RKO (cell line): ENCODE measurements at regions not wholly inside any gene's neighbourhood (a gene's known extent, or its start where the extent isn't known, plus 50 kb on each side); places are given as distances from the start of the nearest gene placed in this dataset.

Experiments used
- DNase-seq: peaks from one replicate; pipeline ENCODE4 v3.0.0-alpha.2; 2016; ENCODE audit warnings: low spot score

GRCh38 chr6:139577124-139577762, 202.8 kb upstream of the CITED2 start:
- no peak for DNase-seq

DNA sequence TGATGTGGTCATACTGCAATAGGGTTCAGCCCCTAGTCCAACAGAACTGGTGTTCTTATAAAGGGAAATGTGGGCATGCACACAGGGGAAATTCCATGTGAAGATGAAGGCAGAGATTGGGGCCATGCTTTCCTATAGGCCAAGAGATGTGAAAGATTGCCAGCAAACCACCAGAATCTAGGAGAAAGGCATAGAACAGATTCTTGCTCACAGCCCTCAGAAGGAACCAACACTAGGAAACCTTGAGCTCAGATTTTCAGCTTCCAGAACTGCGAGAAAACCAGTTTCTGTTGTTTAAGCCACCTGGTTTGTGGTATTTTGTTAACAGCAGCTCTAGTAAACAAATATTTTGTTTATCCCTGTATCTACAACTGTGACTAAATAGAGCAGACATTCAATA, 197.6 kb upstream of the CITED2 start:
- DNase-seq, result no peak

GRCh38 chr6:139570166-139570565, 195.7 kb upstream of the CITED2 start:
- no peak for DNase-seq

DNA sequence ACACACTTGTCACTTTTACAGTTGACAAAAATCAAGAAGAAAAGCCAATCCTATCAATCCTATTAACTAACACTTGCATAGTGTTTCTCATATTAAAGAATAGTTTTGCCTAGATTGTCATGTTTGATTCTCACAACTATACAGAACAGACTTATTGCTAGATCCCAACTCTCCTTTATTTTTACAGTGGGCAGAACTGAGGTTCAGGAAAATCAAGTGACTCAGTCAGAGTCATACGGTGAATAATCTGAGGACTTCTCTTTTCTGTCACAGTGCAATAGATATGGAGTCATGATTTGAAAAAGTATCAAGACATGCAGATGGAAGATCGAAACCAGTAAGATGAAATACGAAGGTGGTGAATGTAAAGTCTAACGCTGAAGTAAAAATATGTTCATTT, 195.1 kb upstream of the CITED2 start:
- DNase-seq, result peak; percentile 53

DNA sequence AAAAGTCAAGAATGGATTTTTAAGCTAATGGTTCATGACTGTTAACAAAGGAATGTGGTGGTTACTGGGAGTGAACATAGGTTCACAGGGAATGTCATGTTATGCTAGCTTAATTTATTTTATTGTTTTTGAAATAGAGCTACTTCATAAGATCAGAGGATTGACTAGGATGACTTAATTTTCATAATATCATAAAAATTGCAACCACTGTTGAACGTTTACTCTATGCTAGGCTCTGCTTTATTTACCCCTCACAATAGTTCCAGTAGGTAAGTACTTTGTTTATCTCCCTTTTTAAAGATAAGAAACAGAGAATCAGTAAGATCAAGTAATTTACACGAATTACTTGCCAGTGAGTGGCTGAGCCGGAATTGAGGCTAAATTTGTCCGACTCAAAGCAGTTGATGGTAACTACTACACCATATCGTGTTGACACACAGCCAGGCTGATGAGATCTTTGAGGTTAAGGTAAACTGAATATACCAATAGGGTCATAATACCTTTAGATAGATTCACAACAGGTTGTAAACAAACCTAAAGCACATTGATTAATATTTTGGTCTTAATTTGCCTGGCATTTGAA, 194.6 kb upstream of the CITED2 start:
- DNase-seq, result peak; percentile 30

- no peak for DNase-seq
These were observed 193.9 kb upstream of the CITED2 start for GRCh38 chr6:139568151-139568955.

DNA sequence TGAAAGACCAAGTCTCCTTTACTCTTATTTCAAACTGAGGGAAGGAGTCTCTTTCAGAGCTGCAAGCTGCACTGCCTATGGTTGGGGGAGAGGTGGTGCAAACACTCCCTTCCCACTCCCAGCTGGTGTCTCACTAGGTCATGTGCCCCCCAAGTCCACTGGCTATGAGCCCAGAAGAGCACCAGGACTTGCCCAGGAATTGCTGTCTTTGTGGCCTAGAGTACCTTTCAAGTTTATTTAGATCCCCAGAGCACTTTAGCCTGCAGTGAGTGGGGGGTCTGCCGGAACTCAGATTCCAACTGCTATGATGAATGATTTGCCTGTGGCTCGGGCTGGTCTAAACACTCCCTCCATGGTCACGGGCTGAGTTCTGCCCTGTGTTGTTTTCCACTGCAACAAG, 192.6 kb upstream of the CITED2 start:
- DNase-seq, result no peak

- DNase-seq, result no peak
These were observed 191.1 kb upstream of the CITED2 start for GRCh38 chr6:139565591-139565990.

GRCh38 chr6:139557547-139557946, 183.1 kb upstream of the CITED2 start:
- DNase-seq, result no peak

- DNase-seq, result no peak
These were observed 182.1 kb upstream of the CITED2 start for GRCh38 chr6:139556532-139556931.

GRCh38 chr6:139553916-139554315, 179.5 kb upstream of the CITED2 start:
- DNase-seq, result no peak

- DNase-seq, result no peak
These were observed 176.9 kb upstream of the CITED2 start for GRCh38 chr6:139551376-139551775.

DNA sequence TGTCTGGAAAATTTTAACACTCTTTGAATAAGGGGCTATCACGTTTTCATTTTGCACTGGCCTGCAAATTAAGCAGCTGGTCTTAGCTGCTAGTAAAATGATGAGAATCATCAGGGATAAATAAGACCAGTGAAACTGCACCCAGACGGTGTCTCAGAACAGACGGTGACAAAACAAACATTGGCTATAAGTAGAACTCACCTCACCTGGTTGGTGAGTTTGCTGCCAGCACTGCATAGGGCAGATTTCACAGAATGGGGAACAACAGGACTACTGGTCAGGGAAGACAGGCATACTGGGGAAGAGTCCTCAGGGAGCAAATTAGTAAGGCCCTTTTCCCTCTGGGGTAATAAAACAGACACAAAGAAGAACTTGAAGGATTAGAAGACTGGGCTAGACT, 175.9 kb upstream of the CITED2 start:
- no peak for DNase-seq

DNA sequence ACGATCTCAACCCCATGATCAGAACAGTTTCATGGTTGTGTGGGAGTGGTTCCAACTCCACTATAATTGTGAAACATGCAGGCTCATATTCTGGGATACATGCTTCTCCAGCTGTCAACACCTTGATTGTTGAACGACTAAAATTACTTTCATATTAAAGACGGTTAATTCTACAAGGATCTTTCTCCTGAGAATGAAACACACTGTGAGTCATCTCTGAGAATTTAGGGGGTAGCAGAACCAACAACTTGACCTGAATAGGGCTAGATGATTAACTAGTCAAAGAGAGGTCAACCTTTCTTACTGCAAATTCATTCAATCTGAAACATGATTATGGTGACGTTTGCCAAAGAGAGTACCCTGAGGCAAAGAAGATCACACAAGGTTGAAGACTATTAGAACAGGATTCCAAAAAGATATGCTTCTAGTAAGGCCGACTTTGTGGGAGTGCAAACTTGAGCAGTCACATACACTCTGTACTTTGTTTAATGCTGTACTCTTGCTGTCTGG, 175.2 kb upstream of the CITED2 start:
- no peak for DNase-seq

GRCh38 chr6:139547804-139548203, 173.4 kb upstream of the CITED2 start:
- no peak for DNase-seq

DNA sequence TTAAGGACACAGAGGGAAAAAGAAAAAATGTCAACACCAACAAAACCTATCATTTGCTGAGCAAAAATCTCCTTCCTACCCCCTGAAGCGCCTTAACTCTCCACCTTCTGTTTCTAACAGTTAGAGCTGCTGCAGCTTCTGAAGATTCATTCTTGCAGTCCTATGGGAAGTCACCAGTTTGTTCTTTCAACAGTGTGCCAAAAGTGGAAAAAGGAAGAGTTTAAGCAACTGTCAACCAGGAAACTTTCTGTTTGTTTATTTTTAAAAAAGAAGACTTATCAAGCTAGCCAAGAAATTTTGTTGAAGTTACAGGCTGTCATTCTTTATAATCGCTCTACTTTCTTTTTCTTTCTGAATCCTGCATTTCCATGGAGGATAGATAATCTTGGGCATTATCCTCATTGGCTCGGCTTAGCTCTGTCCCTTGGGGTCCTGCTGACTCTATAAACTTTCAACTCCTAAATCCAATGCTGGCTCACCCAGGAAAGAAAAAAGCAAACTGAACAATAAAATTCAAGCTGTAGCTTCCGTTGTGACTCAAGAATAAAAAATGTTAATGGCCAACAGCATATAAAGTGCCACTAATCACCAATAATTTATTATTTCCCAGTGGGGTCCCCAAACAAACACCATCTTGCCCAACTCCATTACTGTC, 172.8 kb upstream of the CITED2 start:
- DNase-seq, result no peak

GRCh38 chr6:139546106-139546472, 171.6 kb upstream of the CITED2 start:
- no peak for DNase-seq

DNA sequence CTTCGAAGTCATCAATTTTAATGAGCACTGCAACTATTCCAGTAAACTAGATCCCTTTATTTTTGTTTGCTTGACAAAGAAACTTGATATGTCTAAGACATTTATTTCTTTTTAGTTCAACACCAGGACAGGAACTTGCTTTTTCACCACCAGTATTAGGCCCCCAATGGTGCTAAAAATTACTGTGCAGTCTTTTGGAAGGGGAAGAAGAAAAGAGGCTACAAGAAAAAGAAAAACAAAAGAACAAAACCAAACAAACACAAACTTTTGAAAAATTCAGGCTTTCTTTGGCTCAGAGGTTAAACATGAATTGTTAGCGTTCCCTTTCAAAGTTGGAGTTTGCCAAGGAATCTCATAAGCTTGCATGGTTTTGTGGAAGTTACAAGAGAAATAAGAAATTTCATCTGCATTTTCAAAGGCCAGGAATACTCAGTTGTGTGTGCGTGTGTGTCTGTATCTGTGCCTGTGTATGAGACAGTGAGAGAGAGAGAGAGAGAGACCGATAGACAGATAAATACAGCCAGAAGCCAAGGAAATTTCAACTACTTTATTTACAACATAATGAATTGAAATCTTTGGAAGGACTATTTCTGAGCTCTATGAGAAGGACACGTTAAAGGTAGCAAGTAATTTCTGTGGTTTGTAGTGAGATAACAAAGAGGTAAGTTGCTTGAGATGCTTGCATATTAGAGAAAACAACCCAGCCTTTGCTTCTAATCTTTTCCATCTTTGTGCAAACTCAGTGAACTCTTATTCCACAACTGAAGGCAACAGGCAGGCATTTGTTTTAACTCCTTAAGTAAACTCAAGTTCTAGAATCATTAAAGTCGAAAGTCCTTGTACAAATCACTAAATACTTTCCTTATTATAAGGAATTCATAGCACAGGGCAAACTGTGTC, 171.0 kb upstream of the CITED2 start:
- DNase-seq, result no peak

- DNase-seq, result no peak
These were observed 170.2 kb upstream of the CITED2 start for GRCh38 chr6:139544701-139545057.

- DNase-seq, result no peak
These were observed 167.9 kb upstream of the CITED2 start for GRCh38 chr6:139542351-139542750.

GRCh38 chr6:139540894-139541293, 166.4 kb upstream of the CITED2 start:
- DNase-seq, result no peak

DNA sequence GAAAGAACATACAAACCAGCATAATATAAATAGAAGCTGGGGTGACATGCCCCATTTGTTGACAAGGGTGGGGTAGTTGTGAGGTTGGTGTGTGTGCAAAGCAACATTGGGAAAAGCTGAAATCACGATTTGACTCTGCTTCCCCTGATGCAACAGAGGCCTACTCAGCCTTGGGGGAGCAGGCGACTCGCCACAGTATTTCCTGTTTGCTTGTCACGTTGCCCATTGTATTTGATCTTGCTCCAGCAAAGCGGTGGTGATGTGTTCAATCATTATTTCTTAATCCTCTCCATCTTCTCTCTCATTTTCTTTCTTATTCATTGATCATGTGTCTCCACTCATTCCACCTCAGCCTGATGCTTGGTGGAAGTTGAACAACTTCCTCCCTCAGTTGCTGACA, 165.8 kb upstream of the CITED2 start:
- DNase-seq, result peak; percentile 54
